HUES6 (cell line): ENCODE measurements at regions not wholly inside any gene's neighbourhood (a gene's known extent, or its start where the extent isn't known, plus 50 kb on each side); places are given as distances from the start of the nearest gene placed in this dataset.

ENCODE experiments used
- H3K27ac ChIP-seq: 2 replicates; pipeline ENCODE4 v1.7.0; 2013; ENCODE audit warnings: low read depth, mild to moderate bottlenecking, low read length, inconsistent platforms
- H3K27me3 ChIP-seq: 2 replicates; pipeline ENCODE4 v1.6.1; 2013; ENCODE audit warnings: low read length; ENCODE audit not compliant: control insufficient read depth, insufficient read depth
- H3K36me3 ChIP-seq: 2 replicates; pipeline ENCODE4 v1.6.1; 2013; ENCODE audit warnings: low read length; ENCODE audit not compliant: control insufficient read depth, insufficient read depth
- H3K4me1 ChIP-seq: 2 replicates; pipeline ENCODE4 v1.6.1; 2013; ENCODE audit warnings: low read length; ENCODE audit not compliant: control insufficient read depth, insufficient read depth
- H3K4me3 ChIP-seq: 2 replicates; pipeline ENCODE4 v1.5.1; 2013; ENCODE audit warnings: low read depth, low read length
- H3K9ac ChIP-seq: one replicate; pipeline ENCODE4 v1.6.1; 2013; ENCODE audit warnings: mild to moderate bottlenecking, low read length
- H3K9me3 ChIP-seq: 2 replicates; pipeline ENCODE4 v1.6.1; 2013; ENCODE audit warnings: low read depth, low read length; ENCODE audit not compliant: control insufficient read depth, insufficient read depth

- no peak overlapping the region for H3K4me3 ChIP-seq
Observed at GRCh38 chr3:144763878-144764454, 792.3 kb downstream of the DIPK2A start.

GRCh38 chr3:144770281-144770680 is 798.7 kb downstream of the DIPK2A start:
- Histone ChIP-seq H3K27me3 (no peaks in the 10 kb centered on the region), H3K4me3 (no peak overlapping the region), H3K4me1 (no peaks in the 10 kb centered on the region), H3K9me3 (no peaks in the 10 kb centered on the region), H3K27ac (no peak overlapping the region), H3K36me3 (no peaks in the 10 kb centered on the region), H3K9ac (no peak overlapping the region)

More at GRCh38 chr3:144763878-144764454, 792.3 kb downstream of the DIPK2A start:
- H3K36me3 ChIP-seq: no peaks in the 10 kb centered on the region
- H3K4me1 ChIP-seq: no peaks in the 10 kb centered on the region
- H3K27me3 ChIP-seq: no peaks in the 10 kb centered on the region
- no peak overlapping the region for H3K27ac ChIP-seq
- H3K9ac ChIP-seq: no peak overlapping the region
- H3K9me3 ChIP-seq: no peaks in the 10 kb centered on the region

DNA sequence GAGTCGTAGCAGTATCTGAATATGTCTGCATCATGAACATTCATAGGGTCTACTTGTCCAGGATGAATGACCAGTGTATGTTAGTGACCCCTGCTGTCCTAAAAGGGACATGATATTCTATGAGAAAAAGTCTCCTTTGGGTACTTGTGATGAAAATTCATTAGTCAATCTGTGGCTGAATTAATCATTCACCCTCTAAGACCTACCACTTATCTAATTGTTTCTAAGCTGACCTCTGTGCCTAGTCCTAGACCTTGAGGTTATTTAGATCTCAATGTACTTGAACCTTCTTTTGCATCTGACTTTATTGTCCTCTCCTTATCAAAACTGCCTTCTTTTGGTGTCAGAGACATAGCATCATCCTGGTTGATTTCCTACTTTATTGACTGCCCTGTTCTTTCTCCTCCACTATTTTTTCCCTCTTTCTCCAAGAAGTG is 799.3 kb downstream of the DIPK2A start:
- H3K9me3 ChIP-seq: no peaks in the 10 kb centered on the region

DNA sequence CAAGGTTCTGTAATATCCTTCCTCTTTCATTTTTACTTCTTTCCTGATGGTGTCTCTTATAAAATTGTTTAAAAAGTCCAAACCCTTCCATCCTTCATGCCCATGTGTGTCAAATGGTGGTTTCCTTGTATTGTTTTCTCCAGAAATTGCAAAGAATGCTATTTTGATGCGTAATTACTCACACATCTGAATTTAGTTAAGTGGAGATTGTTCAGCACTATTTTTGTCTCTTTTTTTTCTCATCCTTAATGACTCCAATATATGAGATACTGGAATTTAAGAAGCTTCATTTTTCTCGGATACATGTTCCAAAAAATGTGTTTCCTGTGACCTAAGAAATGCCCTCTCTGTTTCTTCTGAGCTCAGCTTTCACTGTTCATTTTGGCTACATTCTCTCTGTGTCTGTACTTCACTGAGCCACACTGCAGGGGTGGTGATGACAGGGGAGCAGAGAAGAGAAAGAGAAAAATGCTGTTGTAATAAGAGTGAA is 799.8 kb downstream of the DIPK2A start:
- Histone ChIP-seq H3K27ac (no peak overlapping the region), H3K9ac (no peak overlapping the region), H3K4me1 (no peaks in the 10 kb centered on the region), H3K36me3 (no peaks in the 10 kb centered on the region), H3K27me3 (no peaks in the 10 kb centered on the region), H3K9me3 (no peaks in the 10 kb centered on the region), H3K4me3 (no peak overlapping the region)

More for the DNA sequence above, 799.3 kb downstream of the DIPK2A start:
- H3K9ac ChIP-seq: no peak overlapping the region
- H3K27me3 ChIP-seq: no peaks in the 10 kb centered on the region
- H3K36me3 ChIP-seq: no peaks in the 10 kb centered on the region
- H3K4me1 ChIP-seq: no peaks in the 10 kb centered on the region
- H3K4me3 ChIP-seq: no peak overlapping the region
- no peak overlapping the region for H3K27ac ChIP-seq

DNA sequence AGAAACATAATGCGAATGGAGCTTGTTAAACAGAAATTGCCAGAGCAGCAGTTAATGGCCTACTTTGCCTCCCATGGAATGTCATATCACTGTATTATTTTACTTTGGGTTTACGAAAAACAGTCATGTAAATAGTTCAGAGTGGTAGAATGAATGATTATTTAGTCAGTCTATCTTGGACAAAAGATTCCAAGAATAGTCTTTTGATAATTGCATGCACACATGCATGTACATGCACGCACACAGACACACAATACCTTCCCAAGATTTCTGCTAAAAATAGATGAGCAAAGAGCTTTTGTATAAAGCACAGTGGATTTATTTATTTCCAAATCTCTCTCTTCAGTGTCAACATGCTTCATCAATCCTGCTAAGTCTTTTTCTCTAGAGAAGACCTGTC is 800.7 kb downstream of the DIPK2A start:
- Histone ChIP-seq H3K4me3 (no peak overlapping the region), H3K36me3 (no peaks in the 10 kb centered on the region)

DNA sequence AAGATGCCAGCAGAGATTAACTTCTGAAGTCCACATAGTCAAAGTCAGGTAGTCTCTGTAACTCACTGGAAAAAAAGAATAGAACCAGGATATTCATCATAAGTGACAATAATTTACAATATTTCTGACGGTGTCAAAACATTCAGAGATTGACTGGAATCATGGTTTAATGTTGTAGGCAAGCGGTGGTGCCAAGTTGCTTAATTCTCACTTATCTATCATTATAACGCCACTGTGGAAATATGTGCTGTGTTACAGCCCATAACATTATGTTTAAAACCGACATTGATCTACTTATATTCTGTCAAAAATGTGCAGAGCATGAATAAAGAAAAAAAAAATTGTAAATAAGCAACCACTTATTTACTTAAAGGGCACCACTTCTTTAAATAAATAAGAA is 801.7 kb downstream of the DIPK2A start:
- Histone ChIP-seq H3K27me3 (no peaks in the 10 kb centered on the region), H3K9me3 (no peaks in the 10 kb centered on the region), H3K4me1 (no peaks in the 10 kb centered on the region), H3K36me3 (no peaks in the 10 kb centered on the region), H3K27ac (no peak overlapping the region), H3K4me3 (no peak overlapping the region), H3K9ac (no peak overlapping the region)

More for the DNA sequence above, 800.7 kb downstream of the DIPK2A start:
- Histone ChIP-seq H3K9ac (no peak overlapping the region), H3K27me3 (no peaks in the 10 kb centered on the region), H3K4me1 (no peaks in the 10 kb centered on the region), H3K27ac (no peak overlapping the region), H3K9me3 (no peaks in the 10 kb centered on the region)

DNA sequence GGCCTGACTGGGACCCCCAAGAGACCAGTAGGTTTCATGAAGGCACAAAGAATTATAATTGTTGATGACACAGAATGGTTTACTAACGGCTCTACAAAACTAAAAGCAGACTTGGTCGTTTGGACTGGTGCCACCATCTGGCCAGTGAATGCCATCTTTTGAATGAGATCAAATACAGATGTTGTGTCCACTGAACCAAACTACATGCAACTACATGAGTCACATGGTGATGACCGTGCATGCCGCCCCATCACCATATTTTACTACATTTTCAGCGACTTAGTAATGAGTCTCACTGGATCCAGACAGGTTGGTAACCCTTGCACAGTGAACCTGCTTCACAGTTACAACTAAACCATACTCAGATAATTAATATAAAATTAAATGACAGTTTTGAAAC is 803.3 kb downstream of the DIPK2A start:
- H3K27me3 ChIP-seq: no peaks in the 10 kb centered on the region
- H3K4me3 ChIP-seq: no peak overlapping the region
- no peak overlapping the region for H3K9ac ChIP-seq
- no peak overlapping the region for H3K27ac ChIP-seq
- no peaks in the 10 kb centered on the region for H3K9me3 ChIP-seq
- no peaks in the 10 kb centered on the region for H3K4me1 ChIP-seq
- H3K36me3 ChIP-seq: no peaks in the 10 kb centered on the region

DNA sequence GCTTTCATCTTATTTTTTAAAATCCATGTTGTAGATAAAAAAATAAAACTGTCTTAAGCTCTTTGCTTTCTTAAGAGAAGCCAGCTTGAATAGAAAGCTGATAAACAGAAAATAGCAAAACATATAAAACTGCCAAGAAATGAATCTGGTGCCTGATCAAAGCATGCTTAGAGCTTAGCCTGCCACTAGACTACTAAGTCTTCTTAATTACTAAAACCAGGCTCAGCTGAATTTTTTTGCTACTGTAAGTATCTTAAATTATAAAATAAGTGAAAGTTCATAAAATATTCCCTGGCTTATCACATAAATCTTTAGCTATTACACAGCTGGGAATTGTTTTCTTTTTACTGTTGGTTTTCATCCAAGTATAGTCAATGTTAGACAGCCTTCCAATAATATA is 803.9 kb downstream of the DIPK2A start:
- no peak overlapping the region for H3K9ac ChIP-seq
- no peak overlapping the region for H3K4me3 ChIP-seq
- H3K4me1 ChIP-seq: no peaks in the 10 kb centered on the region
- no peak overlapping the region for H3K27ac ChIP-seq
- H3K36me3 ChIP-seq: no peaks in the 10 kb centered on the region
- H3K9me3 ChIP-seq: no peaks in the 10 kb centered on the region
- no peaks in the 10 kb centered on the region for H3K27me3 ChIP-seq

GRCh38 chr3:144777906-144778305 is 806.3 kb downstream of the DIPK2A start:
- H3K4me1 ChIP-seq: no peaks in the 10 kb centered on the region
- H3K9me3 ChIP-seq: no peaks in the 10 kb centered on the region
- no peak overlapping the region for H3K27ac ChIP-seq
- H3K4me3 ChIP-seq: no peak overlapping the region
- H3K36me3 ChIP-seq: no peaks in the 10 kb centered on the region
- no peaks in the 10 kb centered on the region for H3K27me3 ChIP-seq
- no peak overlapping the region for H3K9ac ChIP-seq

DNA sequence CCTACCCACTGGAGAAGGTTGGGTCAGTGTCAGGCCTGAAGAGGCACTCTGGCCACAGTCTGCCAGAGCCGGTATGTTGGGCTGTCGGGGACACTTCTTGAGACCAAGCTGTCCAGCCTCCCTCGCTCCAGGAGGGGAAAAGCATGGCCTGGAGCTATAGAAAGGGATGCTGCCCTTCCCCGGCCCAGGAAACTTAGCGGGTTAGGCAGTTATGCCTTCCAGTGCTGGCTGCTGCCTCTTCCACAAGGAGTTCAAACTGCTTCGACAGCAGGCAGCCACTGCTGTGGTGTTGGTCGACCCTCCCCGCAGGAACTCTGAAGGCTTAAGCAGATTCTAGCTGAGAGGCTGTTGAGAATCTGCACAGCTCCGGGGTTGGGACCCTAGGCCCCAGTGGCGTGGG is 819.4 kb downstream of the DIPK2A start:
- H3K9me3 ChIP-seq: 0 out of 2 replicates have a peak, but pooled peaks cover 2% of the 10 kb centered on the region
- H3K4me3 ChIP-seq: no peak overlapping the region
- no peak overlapping the region for H3K9ac ChIP-seq
- no peaks in the 10 kb centered on the region for H3K27me3 ChIP-seq
- H3K36me3 ChIP-seq: no peaks in the 10 kb centered on the region
- no peak overlapping the region for H3K27ac ChIP-seq
- no peaks in the 10 kb centered on the region for H3K4me1 ChIP-seq

DNA sequence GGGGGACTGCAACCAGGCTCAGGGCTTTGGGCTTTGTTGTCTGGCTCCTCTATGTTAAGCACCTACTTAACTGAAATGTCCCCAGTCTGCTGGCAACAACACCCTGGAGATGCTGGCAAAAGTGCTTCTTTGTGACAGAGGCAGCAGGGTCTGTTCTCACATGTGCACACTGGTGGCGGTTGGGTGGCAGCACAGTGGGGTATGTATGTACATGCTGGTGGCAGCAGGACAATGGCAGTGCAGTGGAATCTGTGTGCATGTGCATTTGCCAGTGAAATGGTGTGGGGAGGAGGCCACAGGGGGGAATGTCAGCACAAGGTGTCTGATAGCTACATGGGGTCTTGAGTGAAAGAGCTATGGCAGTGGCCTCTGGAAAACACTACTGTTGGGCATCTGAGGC is 830.3 kb downstream of the DIPK2A start:
- Histone ChIP-seq H3K36me3 (no peaks in the 10 kb centered on the region), H3K27ac (no peak overlapping the region), H3K27me3 (no peaks in the 10 kb centered on the region), H3K9me3 (no peaks in the 10 kb centered on the region), H3K9ac (no peak overlapping the region), H3K4me3 (no peak overlapping the region), H3K4me1 (no peaks in the 10 kb centered on the region)
